NCI-H460 (cell line): ENCODE measurements at regions not wholly inside any gene's neighbourhood (a gene's known extent, or its start where the extent isn't known, plus 50 kb on each side); places are given as distances from the start of the nearest gene placed in this dataset.

Experiments
- DNase-seq: peaks from one replicate; pipeline ENCODE4 v3.0.0-alpha.2; 2016; ENCODE audit warnings: low read depth; ENCODE audit errors: extremely low read depth
- small RNA-seq, 2 experiments: library from RNA; depleted of rRNA; stranded (forward); fragments of <200 nt; gene quantifications; one replicate each; pipeline ENCODE3, GENCODE V24; 2014

DNA sequence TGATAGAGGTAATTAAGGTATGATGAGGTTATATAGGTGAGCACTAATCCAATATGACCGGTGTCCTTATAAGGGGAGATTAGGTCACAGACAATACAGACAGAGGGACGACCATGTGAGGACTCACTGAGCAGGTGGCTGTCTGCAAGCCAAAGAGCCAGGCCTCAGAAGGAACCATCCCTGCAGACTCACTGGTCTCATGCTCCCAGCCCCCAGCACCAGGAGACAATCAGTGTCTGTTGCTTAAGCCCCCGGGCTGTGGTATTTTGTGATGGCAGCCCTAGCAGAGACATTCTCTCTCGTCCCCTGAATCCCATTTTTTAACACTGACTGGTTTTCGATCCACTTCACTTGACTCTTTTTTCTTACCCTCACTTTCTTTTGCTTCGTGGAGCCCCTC lies 51.9 kb upstream of the PABPC3 start:
- DNase-seq, result no peak

Small RNA genes in the stretch of these regions (small RNA-seq; reads per million reads assigned to genes)
- gene AL590099.1, result 0 reads per million in 2 experiments
- 0 reads per million in 2 experiments for gene LSP1P1
